Neural crest cell (in vitro differentiated cells): ENCODE measurements at regions not wholly inside any gene's neighbourhood (a gene's known extent, or its start where the extent isn't known, plus 50 kb on each side); places are given as distances from the start of the nearest gene placed in this dataset.

Source experiments
- DNase-seq: peaks from one replicate; pipeline ENCODE4 v3.0.0; 2021; ENCODE audit warnings: low read depth, mixed read lengths, low spot score
- H3K27ac Mint-ChIP-seq: one replicate; pipeline ENCODE4 v1.8.0; 2021; ENCODE audit warnings: mild to moderate bottlenecking, mixed read lengths; ENCODE audit not compliant: unreplicated experiment
- H3K27me3 Mint-ChIP-seq: 2 replicates; pipeline ENCODE4 v1.8.0; 2021; ENCODE audit warnings: low read depth, mild to moderate bottlenecking, mixed read lengths
- H3K36me3 Mint-ChIP-seq: 2 replicates; pipeline ENCODE4 v1.8.0; 2021; ENCODE audit warnings: low read depth, mild to moderate bottlenecking, mixed read lengths
- H3K4me1 Mint-ChIP-seq: 2 replicates; pipeline ENCODE4 v1.8.0; 2021; ENCODE audit warnings: mixed read lengths
- H3K4me3 Mint-ChIP-seq: one replicate; pipeline ENCODE4 v1.8.0; 2021; ENCODE audit warnings: mild to moderate bottlenecking, mixed read lengths
- H3K9me3 Mint-ChIP-seq: 2 replicates; pipeline ENCODE4 v1.8.0; 2021; ENCODE audit warnings: mixed read lengths
- CTCF ChIP-seq: fragments of 200-600 bp; sonication (generic); conservative IDR thresholded peaks from 2 replicates; pipeline ENCODE4 v1.5.0; 2021; ENCODE audit warnings: antibody characterized with exemption, mild to moderate bottlenecking

- H3K9me3 Mint-ChIP-seq, result peaks cover 6% of the 10 kb centered on the region
- H3K27me3 Mint-ChIP-seq, result no peaks in the 10 kb centered on the region
- no peak overlapping the region for H3K4me3 Mint-ChIP-seq
- peaks cover 3% of the 10 kb centered on the region for H3K36me3 Mint-ChIP-seq
- TF ChIP-seq CTCF, result no peak
- no peaks in the 10 kb centered on the region for H3K4me1 Mint-ChIP-seq
- DNase-seq, result no peak
- H3K27ac Mint-ChIP-seq, result no peak overlapping the region
These were observed 549.3 kb downstream of the IQCM start for GRCh38 chr4:149266301-149266700.

GRCh38 chr4:149265645-149266044 lies 550.0 kb downstream of the IQCM start:
- peaks cover 6% of the 10 kb centered on the region for H3K9me3 Mint-ChIP-seq
- no peaks in the 10 kb centered on the region for H3K4me1 Mint-ChIP-seq
- TF ChIP-seq CTCF, result no peak
- no peaks in the 10 kb centered on the region for H3K27me3 Mint-ChIP-seq
- peaks cover 3% of the 10 kb centered on the region for H3K36me3 Mint-ChIP-seq
- DNase-seq, result no peak
- H3K4me3 Mint-ChIP-seq, result no peak overlapping the region
- H3K27ac Mint-ChIP-seq, result no peak overlapping the region

GRCh38 chr4:149264093-149264733 lies 551.4 kb downstream of the IQCM start:
- DNase-seq, result peak; percentile 16
- Mint-ChIP-seq H3K36me3 (peaks cover 3% of the 10 kb centered on the region), H3K4me3 (no peak overlapping the region), H3K9me3 (peaks cover 6% of the 10 kb centered on the region), H3K27ac (no peak overlapping the region), H3K4me1 (no peaks in the 10 kb centered on the region), H3K27me3 (no peaks in the 10 kb centered on the region)
- TF ChIP-seq CTCF, result peak; percentile 79

- no peak overlapping the region for H3K4me3 Mint-ChIP-seq
- no peak for DNase-seq
- no peaks in the 10 kb centered on the region for H3K27me3 Mint-ChIP-seq
- H3K27ac Mint-ChIP-seq, result no peak overlapping the region
- no peak for TF ChIP-seq CTCF
- no peaks in the 10 kb centered on the region for H3K4me1 Mint-ChIP-seq
- no peaks in the 10 kb centered on the region for H3K36me3 Mint-ChIP-seq
- no peaks in the 10 kb centered on the region for H3K9me3 Mint-ChIP-seq
These were observed 567.4 kb downstream of the IQCM start for GRCh38 chr4:149248191-149248764.

GRCh38 chr4:149247164-149247563 lies 568.5 kb downstream of the IQCM start:
- Mint-ChIP-seq H3K27me3 (no peaks in the 10 kb centered on the region), H3K4me3 (no peak overlapping the region), H3K4me1 (no peaks in the 10 kb centered on the region), H3K9me3 (no peaks in the 10 kb centered on the region), H3K27ac (no peak overlapping the region), H3K36me3 (no peaks in the 10 kb centered on the region)
- no peak for TF ChIP-seq CTCF
- no peak for DNase-seq
